Neural crest cell (in vitro differentiated cells): ENCODE measurements at regions not wholly inside any gene's neighbourhood (a gene's known extent, or its start where the extent isn't known, plus 50 kb on each side); places are given as distances from the start of the nearest gene placed in this dataset.

Source experiments
- DNase-seq: peaks from one replicate; pipeline ENCODE4 v3.0.0; 2021; ENCODE audit warnings: low read depth, mixed read lengths, low spot score
- H3K27ac Mint-ChIP-seq: one replicate; pipeline ENCODE4 v1.8.0; 2021; ENCODE audit warnings: mild to moderate bottlenecking, mixed read lengths; ENCODE audit not compliant: unreplicated experiment
- H3K27me3 Mint-ChIP-seq: 2 replicates; pipeline ENCODE4 v1.8.0; 2021; ENCODE audit warnings: low read depth, mild to moderate bottlenecking, mixed read lengths
- H3K36me3 Mint-ChIP-seq: 2 replicates; pipeline ENCODE4 v1.8.0; 2021; ENCODE audit warnings: low read depth, mild to moderate bottlenecking, mixed read lengths
- H3K4me1 Mint-ChIP-seq: 2 replicates; pipeline ENCODE4 v1.8.0; 2021; ENCODE audit warnings: mixed read lengths
- H3K4me3 Mint-ChIP-seq: one replicate; pipeline ENCODE4 v1.8.0; 2021; ENCODE audit warnings: mild to moderate bottlenecking, mixed read lengths
- H3K9me3 Mint-ChIP-seq: 2 replicates; pipeline ENCODE4 v1.8.0; 2021; ENCODE audit warnings: mixed read lengths
- CTCF ChIP-seq: fragments of 200-600 bp; sonication (generic); conservative IDR thresholded peaks from 2 replicates; pipeline ENCODE4 v1.5.0; 2021; ENCODE audit warnings: antibody characterized with exemption, mild to moderate bottlenecking

- H3K9me3 Mint-ChIP-seq, result peaks cover 22% of the 10 kb centered on the region
- DNase-seq, result no peak
- TF ChIP-seq CTCF, result no peak
- H3K36me3 Mint-ChIP-seq, result peaks cover 19% of the 10 kb centered on the region
- no peak overlapping the region for H3K27ac Mint-ChIP-seq
- no peaks in the 10 kb centered on the region for H3K27me3 Mint-ChIP-seq
- peaks cover 4% of the 10 kb centered on the region for H3K4me1 Mint-ChIP-seq
- H3K4me3 Mint-ChIP-seq, result no peak overlapping the region
These were observed 53.4 kb downstream of the FOXB1 start for GRCh38 chr15:60057554-60057953.

DNA sequence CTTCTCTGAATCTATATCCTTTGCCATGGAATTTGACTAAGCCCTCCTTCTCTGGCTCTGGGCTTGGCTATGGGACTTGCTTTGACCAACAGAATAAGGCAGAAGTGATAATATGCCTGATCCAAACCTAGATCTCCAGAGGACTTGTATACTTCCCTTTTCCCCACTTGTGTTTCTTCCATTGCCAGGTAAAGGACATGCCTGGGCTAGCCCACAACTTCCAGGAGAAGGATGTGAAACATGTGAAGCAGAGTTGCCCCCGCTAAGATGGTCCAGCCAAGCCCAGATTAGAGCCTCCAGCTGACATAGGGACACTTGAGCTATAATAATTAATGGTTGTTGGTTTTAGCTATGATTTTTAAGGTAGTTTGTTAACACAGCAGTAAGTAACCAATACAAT is 55.1 kb downstream of the FOXB1 start:
- TF ChIP-seq CTCF, result no peak
- no peak overlapping the region for H3K4me3 Mint-ChIP-seq
- H3K27ac Mint-ChIP-seq, result no peak overlapping the region
- peaks cover 22% of the 10 kb centered on the region for H3K36me3 Mint-ChIP-seq
- H3K4me1 Mint-ChIP-seq, result peaks cover 4% of the 10 kb centered on the region
- H3K27me3 Mint-ChIP-seq, result no peaks in the 10 kb centered on the region
- DNase-seq, result no peak
- peaks cover 19% of the 10 kb centered on the region for H3K9me3 Mint-ChIP-seq

- DNase-seq, result no peak
- Mint-ChIP-seq H3K36me3 (peaks cover 22% of the 10 kb centered on the region), H3K4me3 (no peak overlapping the region), H3K27ac (no peak overlapping the region), H3K27me3 (no peaks in the 10 kb centered on the region), H3K9me3 (peaks cover 19% of the 10 kb centered on the region), H3K4me1 (no peaks in the 10 kb centered on the region)
- TF ChIP-seq CTCF, result no peak
These were observed 57.6 kb downstream of the FOXB1 start for GRCh38 chr15:60061758-60062157.

GRCh38 chr15:60062826-60063225 is 58.7 kb downstream of the FOXB1 start:
- peaks cover 22% of the 10 kb centered on the region for H3K36me3 Mint-ChIP-seq
- no peak overlapping the region for H3K4me3 Mint-ChIP-seq
- peaks cover 19% of the 10 kb centered on the region for H3K9me3 Mint-ChIP-seq
- no peak overlapping the region for H3K27ac Mint-ChIP-seq
- no peaks in the 10 kb centered on the region for H3K4me1 Mint-ChIP-seq
- TF ChIP-seq CTCF, result no peak
- no peak for DNase-seq
- H3K27me3 Mint-ChIP-seq, result no peaks in the 10 kb centered on the region

DNA sequence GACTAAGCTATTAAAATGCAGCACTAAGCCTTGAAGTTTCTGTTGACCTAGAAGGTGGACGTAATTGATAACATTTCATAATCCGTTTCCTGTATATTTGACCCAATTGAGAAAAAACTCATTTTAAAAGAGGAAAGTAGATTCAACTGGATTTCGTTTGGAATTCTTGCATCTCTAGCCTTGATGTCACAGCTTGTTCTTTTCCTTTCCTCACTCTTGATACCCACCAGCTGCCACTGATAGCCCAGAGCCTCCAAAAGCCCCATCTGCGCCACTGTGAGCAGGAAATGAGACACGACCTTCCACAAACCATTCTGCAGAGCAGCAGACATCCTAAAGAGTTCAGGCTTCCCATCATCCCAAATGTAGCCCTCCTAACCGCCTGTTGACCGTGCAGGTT is 61.8 kb downstream of the FOXB1 start:
- DNase-seq, result no peak
- Mint-ChIP-seq H3K4me1 (peaks cover 3% of the 10 kb centered on the region), H3K4me3 (no peak overlapping the region), H3K9me3 (peaks cover 14% of the 10 kb centered on the region), H3K27ac (no peak overlapping the region), H3K36me3 (peaks cover 17% of the 10 kb centered on the region), H3K27me3 (no peaks in the 10 kb centered on the region)
- TF ChIP-seq CTCF, result no peak
